GM10266 (cell line): ENCODE measurements at regions not wholly inside any gene's neighbourhood (a gene's known extent, or its start where the extent isn't known, plus 50 kb on each side); places are given as distances from the start of the nearest gene placed in this dataset.
"Not testable (repeated sequence)": the region's sequence is repeated elsewhere in the genome, so short reads cannot be mapped to it uniquely, and the experiment has no call there.

ENCODE experiments used
- DNase-seq: peaks from one replicate; pipeline ENCODE4 v3.0.0; 2012; ENCODE audit errors: extremely low spot score
- TF ChIP-seq, protein P1 (sequence below): IDR thresholded peaks from 2 replicates; pipeline ENCODE4 v1.5.1; 2012; ENCODE audit warnings: mild to moderate bottlenecking, low read depth; ENCODE audit not compliant: control insufficient read depth, insufficient read depth; ENCODE audit errors: missing control alignments

DNA sequence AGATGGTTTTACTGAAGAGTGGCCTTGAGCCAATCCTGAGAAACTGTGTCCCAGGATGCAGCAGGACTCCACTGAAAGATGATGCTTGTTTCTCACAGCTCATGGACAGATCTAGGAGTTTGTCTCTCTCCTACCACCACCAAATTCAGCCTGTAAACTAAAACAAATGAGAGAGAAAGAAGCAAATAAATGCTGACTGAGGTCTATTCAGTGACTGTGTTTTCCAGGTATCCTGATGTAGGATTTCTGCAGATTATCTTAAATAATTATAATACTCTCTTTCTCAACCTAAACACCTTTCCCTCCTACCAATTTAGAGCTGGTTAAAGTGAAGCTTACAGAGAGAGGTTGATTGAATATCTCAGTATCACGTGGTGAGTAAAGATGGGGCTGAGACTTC, 599.6 kb upstream of the LCORL start:
- TF ChIP-seq, protein P1, sequence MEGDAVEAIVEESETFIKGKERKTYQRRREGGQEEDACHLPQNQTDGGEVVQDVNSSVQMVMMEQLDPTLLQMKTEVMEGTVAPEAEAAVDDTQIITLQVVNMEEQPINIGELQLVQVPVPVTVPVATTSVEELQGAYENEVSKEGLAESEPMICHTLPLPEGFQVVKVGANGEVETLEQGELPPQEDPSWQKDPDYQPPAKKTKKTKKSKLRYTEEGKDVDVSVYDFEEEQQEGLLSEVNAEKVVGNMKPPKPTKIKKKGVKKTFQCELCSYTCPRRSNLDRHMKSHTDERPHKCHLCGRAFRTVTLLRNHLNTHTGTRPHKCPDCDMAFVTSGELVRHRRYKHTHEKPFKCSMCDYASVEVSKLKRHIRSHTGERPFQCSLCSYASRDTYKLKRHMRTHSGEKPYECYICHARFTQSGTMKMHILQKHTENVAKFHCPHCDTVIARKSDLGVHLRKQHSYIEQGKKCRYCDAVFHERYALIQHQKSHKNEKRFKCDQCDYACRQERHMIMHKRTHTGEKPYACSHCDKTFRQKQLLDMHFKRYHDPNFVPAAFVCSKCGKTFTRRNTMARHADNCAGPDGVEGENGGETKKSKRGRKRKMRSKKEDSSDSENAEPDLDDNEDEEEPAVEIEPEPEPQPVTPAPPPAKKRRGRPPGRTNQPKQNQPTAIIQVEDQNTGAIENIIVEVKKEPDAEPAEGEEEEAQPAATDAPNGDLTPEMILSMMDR: no peak
- DNase-seq: no peak

DNA sequence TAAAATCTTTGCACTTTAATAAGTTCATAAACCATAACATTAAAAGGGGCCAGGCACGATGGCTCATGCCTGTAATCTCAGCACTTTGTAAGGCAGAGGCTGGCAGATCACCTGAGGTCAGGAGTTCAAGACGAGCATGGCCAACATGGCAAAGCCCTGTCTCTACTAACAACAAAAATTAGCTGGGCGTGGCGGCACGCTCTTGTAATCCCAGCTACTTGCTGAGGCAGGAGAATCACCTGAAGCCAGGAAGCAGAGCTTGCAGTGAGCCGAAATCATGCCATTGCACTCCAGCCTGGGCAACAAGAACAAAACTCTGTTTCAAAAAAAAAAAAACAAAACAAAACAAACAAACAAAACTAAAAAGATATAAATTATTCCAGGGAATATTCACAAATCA, 595.2 kb upstream of the LCORL start:
- TF ChIP-seq, protein P1: no peak
- no peak for DNase-seq

DNA sequence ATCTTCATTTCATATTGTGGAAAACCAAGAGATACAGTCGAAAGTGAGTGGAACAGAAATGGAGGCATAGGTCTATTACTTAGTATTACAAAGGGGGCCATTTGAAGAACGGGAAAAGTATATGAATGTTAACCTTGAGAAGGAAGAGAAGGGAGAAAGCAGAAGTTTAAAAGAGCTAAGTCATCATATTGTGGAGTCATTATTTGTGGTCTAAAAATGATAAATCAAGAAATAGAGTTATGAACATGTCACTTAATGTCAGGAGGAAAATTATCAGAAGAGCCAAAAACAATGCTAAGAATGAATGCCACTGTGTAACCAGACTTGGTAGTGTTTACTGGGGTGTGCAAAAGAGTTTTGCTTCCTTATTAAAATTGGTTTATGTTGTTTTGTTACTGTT, 589.5 kb upstream of the LCORL start:
- DNase-seq: no peak
- TF ChIP-seq, protein P1: no peak

DNA sequence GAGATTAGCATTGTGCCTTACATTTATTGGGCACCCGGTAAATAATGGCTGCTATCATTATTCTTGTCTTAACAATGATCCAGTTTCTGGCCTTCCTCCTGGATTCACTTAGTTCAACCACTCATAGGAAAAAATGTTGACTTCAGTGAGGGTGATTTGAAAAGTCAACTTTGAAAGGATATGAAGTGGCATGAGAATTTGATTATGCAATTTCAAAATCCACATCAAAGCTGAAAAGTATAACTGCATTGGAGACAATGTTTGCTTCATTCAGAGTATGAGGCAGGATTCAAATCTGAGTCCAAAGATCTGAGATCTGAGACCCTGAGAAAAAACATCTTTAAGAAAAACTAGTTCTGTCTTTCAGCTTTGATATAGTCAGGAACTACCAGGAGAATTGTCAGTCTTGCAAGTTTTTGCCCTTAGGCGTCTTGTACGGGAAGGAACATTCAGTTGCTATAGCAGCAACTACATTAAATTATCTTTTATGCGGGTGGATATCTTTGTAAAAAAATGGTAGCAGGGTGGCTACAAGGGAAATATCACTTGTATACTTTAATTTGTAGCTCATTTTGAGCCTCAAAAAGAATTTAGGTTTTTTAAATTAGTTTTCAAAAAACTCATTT, 587.5 kb upstream of the LCORL start:
- TF ChIP-seq, protein P1: no peak
- no peak for DNase-seq

DNA sequence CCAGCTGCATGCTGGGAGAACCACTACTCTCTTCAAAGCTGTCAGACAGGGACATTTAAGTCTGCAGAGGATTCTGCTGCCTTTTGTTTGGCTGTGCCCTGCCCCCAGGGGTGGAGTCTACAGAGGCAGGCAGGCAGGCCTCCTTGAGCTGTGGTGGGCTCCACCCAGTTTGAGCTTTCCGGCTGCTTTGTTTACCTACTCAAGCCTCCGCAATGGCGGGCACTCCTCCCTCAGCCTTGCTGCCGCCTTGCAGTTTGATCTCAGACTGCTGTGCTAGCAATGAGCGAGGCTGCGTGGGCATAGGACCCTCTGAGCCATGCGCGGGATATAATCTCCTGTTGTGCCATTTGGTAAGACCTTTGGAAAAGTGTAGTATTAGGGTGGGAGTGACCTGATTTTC, 581.1 kb upstream of the LCORL start:
- not testable (repeated sequence) for DNase-seq

DNA sequence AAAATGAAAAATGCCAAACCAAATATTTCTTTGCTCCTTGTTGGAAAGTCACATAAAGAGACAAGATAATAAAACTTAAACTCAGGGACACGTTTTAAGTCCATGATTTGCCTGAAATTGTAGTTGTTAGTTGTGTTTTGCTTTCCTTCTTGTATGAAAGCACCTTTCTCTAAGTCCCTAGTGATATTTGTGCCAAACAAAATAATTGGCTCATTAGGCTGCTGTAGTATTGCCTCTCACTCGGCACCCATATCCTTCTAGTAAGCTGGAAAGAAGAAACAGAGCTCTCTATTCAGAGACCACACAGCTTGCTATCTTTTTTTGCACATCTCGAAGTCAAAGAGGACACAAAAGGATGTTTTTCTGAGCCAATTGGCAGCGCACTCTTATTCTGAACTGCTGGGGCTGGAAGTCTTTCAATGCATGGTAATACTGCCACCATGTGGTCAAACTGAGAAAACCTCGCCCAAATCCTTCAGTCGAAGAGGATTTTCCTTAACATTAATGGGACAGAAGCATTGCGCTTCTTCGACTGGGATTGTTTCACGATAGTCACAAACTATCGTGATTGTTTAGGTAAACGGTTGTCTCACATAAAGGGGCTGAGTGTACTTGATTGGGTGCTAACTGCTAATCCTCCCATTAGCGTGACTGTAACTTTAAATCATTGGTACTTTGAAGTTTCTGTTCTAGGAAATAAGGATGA, 571.9 kb upstream of the LCORL start:
- peak; percentile 64 for DNase-seq
- TF ChIP-seq, protein P1: peak; percentile 77

DNA sequence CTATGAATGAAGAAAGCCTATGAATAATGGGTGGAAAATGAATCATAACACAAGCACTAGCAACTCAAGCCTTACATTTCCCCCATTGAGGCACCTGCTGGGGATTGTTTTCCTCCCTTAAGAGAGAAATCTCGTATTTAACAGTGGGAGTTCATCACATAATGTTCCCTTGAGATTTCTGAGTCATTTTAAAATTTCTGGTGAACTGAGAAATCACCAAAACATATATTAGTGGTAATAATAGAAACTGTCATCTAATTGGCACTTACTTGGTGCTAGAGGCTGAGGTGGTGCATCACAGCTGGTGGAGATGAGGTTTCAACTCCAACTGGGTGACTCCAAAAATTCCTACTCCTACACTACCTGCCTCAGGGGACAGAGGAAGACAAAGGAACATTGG, 561.3 kb upstream of the LCORL start:
- TF ChIP-seq, protein P1: no peak
- no peak for DNase-seq

DNA sequence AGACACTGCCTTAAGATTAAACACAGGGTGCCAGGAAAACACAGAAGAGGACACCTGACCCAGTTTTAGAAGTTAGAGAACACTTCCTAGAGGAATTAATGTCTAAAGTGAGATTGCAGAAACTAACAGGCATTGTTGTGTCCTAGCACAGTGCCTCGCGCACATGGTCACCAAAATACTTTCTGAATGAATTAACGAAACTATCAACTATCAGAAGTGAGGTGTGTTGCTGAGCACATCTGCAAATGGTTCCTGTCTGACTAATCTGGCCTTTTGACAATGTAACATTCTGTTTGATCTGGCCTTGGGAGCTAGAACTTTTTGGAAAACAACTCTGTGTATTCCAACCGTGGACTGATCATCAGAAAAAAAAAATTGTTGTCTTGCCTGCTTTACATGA, 556.8 kb upstream of the LCORL start:
- DNase-seq: no peak
- TF ChIP-seq, protein P1: no peak
